Muscle of leg (tissue), 3 donors: ENCODE measurements at regions not wholly inside any gene's neighbourhood (a gene's known extent, or its start where the extent isn't known, plus 50 kb on each side); places are given as distances from the start of the nearest gene placed in this dataset.

Experiments used
- DNase-seq: peaks from one replicate; pipeline ENCODE4 v3.0.0; 2013
- H3K27ac ChIP-seq: one replicate; pipeline ENCODE4 v1.5.1; 2013; ENCODE audit warnings: mild to moderate bottlenecking, low read length, control low read depth
- H3K27me3 ChIP-seq: one replicate; pipeline ENCODE4 v1.6.1; 2013; ENCODE audit warnings: low read length; ENCODE audit not compliant: control insufficient read depth, insufficient read depth
- H3K36me3 ChIP-seq: one replicate; pipeline ENCODE4 v1.6.1; 2013; ENCODE audit warnings: low read length; ENCODE audit not compliant: control insufficient read depth, insufficient read depth
- H3K4me1 ChIP-seq: one replicate; pipeline ENCODE4 v1.6.1; 2013; ENCODE audit warnings: low read length; ENCODE audit not compliant: control insufficient read depth, insufficient read depth
- H3K4me3 ChIP-seq: one replicate; pipeline ENCODE4 v1.5.1; 2013; ENCODE audit warnings: low read length, control low read depth
- H3K9me3 ChIP-seq: replicated peaks from 2 replicates; pipeline ENCODE4 v1.6.1; 2013; ENCODE audit warnings: low read depth, low read length; ENCODE audit not compliant: control insufficient read depth
- WGBS: methylation state at CpG from one replicate; pipeline ENCODE4 v1.1.5; 2013; ENCODE audit warnings: missing lambda C conversion rate; ENCODE audit not compliant: insufficient coverage; 5-methylcytosine and 5-hydroxymethylcytosine counted together

DNA sequence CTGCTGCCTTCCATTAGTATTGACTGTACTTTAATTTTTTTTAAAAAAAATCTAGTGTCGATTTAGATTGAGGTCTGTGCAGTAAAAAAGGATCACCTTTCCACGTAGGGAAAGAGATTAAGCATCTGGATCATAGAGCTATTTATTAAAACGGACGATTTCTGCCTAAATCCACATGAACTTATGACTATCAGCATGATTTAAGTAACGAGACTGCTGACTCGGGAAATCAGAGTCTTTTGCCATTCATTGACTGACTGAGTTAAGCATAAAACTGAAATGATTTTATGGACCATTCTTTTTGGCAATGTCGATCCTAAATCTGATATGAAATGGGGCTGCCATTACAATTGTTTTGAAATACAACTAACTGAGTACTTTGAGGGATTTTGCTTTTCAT is 261.7 kb downstream of the SAMD5 start:
- WGBS, result 51% methylated on average over 2 of the region's 7 CpGs

DNA sequence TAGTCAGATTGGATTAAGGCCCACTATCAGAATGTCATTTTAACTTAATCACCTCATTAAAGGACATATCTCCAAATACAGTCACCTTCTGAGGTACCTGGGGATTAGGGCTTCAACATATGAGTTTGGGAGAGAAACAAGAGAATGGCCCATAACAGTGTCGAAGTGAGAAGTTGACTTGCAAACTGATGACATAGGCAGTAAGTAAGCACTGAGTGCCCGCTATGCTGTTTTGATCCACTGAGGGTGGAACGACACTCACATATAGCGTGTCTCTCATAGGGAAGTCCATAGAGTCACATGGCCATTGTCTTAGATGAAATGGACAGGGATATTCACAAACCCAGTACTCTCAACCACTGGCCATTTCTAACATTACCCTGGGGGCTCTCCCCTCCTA is 264.2 kb downstream of the SAMD5 start:
- H3K36me3 ChIP-seq, result no peaks in the 10 kb centered on the region
- no peaks in the 10 kb centered on the region for H3K9me3 ChIP-seq
- no peak overlapping the region for H3K27ac ChIP-seq
- H3K4me1 ChIP-seq, result no peaks in the 10 kb centered on the region
- H3K4me3 ChIP-seq, result no peak overlapping the region
- DNase-seq, result no peak
- 94% methylated on average over 2 of the region's 4 CpGs for WGBS
- no peaks in the 10 kb centered on the region for H3K27me3 ChIP-seq

More for the DNA sequence above, 261.7 kb downstream of the SAMD5 start:
- Histone ChIP-seq H3K4me3 (no peak overlapping the region), H3K27ac (no peak overlapping the region), H3K4me1 (no peaks in the 10 kb centered on the region), H3K9me3 (no peaks in the 10 kb centered on the region), H3K27me3 (no peaks in the 10 kb centered on the region), H3K36me3 (no peaks in the 10 kb centered on the region)
- no peak for DNase-seq

DNA sequence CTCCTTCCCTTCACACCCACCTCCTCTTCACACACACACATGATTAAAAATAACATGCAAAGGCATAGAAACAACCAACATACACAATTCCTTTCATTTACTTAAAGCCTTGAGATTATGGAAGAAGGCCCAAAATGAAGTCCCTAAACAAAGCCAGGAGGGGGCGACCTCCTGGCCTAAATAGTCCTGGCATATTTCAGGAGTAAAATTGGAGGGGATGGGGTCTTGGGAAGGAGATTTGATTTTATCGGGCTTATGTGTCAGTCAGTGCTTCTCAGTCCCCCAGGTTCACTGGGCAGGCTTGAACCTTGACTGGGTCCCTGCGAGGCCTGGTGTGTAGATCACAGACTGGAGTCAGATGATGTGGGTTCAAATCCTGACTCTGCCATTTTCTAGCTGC is 266.4 kb downstream of the SAMD5 start:
- Histone ChIP-seq H3K36me3 (no peaks in the 10 kb centered on the region), H3K27me3 (no peaks in the 10 kb centered on the region), H3K27ac (no peak overlapping the region), H3K4me3 (no peak overlapping the region), H3K9me3 (no peaks in the 10 kb centered on the region), H3K4me1 (no peaks in the 10 kb centered on the region)
- no peak for DNase-seq
- WGBS, result 60% methylated on average over 2 of the region's 3 CpGs

DNA sequence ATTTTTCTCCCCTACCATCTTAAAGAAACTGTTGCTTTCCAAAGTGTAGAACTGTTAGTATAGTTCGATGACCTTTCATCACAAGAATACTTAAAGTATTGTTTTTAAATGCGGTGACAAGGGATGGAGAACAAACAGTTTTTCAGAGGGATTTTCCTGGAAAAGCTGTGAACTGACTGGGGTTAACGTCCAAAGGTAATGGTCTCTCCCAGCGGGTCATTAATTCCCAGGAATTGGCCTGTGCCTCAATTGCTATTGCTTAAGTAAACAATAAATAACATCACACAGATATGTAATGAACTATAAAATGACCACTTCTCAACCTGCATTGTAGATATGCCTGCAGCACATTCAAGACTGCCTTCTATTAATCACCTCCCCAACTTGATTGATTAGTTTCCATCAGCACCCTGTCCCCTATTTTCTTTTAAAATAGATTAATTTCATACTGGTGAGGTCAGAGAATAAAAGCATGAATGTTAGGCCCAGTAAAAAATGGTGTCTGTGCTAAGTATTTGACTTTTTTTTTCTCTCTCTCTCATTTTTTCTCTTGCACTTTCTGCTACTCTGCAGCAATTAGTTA is 268.2 kb downstream of the SAMD5 start:
- DNase-seq, result no peak
- H3K4me1 ChIP-seq, result no peaks in the 10 kb centered on the region
- H3K9me3 ChIP-seq, result no peaks in the 10 kb centered on the region
- no peak overlapping the region for H3K27ac ChIP-seq
- H3K27me3 ChIP-seq, result no peaks in the 10 kb centered on the region
- WGBS, result no CpG with 5 or more reads among the region's 4 CpGs
- H3K36me3 ChIP-seq, result no peaks in the 10 kb centered on the region
- H3K4me3 ChIP-seq, result no peak overlapping the region

DNA sequence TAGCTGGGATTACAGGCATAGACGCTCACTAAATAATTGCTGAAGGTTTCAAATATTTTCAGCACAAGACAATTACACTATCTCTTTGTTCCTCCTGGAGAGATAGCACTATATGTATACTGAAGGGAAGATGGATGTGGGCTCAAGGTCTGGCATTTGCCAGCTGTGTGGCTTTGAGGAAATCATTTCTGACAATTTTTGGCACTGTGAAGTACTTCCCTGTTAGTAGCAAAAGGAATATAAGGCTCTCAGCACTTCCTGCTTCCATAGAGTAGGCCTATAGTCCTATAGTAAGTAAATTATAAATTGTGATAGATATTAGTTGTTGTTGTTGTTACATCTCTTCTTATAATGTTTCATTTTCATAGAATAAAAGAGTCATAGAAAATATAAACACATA is 271.1 kb downstream of the SAMD5 start:
- WGBS, result no CpG with 5 or more reads among the region's 1 CpG
- no peaks in the 10 kb centered on the region for H3K9me3 ChIP-seq
- DNase-seq, result no peak
- H3K4me3 ChIP-seq, result no peak overlapping the region
- no peaks in the 10 kb centered on the region for H3K4me1 ChIP-seq
- no peak overlapping the region for H3K27ac ChIP-seq
- H3K27me3 ChIP-seq, result no peaks in the 10 kb centered on the region
- no peaks in the 10 kb centered on the region for H3K36me3 ChIP-seq

DNA sequence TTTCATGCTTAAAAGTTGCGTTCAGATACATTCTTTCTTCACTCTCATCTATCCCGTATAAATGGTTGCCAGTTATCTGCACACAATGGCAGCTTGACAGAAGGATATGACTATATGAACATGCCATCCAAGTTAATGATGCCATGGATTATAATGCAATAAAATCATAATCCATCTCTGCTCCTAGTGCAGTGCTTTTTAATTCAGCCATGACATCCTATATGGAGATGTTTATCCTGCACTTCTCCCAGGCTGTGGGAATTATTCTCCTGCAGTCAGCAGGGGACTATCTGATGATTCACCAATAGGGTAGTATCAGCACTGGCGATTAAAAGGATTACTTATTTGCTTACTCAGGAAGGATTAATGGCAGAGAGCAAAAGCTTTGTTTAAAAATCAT is 273.8 kb downstream of the SAMD5 start:
- Histone ChIP-seq H3K27me3 (no peaks in the 10 kb centered on the region), H3K27ac (no peak overlapping the region), H3K4me1 (no peaks in the 10 kb centered on the region), H3K9me3 (no peaks in the 10 kb centered on the region), H3K4me3 (no peak overlapping the region), H3K36me3 (no peaks in the 10 kb centered on the region)
- WGBS, result 0% methylated on average over 1 of the region's 3 CpGs
- no peak for DNase-seq

DNA sequence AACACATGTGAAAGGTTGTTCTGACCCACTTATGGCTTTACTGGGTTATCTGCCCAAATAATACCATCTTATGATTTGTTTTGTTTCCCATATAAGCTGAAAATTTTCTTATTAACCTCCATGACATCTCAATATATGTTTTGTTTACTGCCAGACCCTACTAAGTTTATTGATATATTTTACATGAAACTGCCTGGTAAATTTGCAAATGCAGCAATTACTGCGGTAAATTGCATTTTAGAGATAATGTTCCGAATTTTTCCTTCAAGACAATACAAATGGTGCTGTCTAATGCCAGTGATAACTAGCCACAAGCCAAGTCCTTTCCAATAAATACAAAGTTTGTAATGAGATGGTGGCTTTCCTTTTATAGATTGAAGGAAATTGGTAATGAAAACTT is 275.9 kb downstream of the SAMD5 start:
- H3K4me3 ChIP-seq, result no peak overlapping the region
- no peaks in the 10 kb centered on the region for H3K9me3 ChIP-seq
- H3K27ac ChIP-seq, result no peak overlapping the region
- H3K36me3 ChIP-seq, result no peaks in the 10 kb centered on the region
- WGBS, result no CpG with 5 or more reads among the region's 2 CpGs
- DNase-seq, result no peak
- no peaks in the 10 kb centered on the region for H3K4me1 ChIP-seq
- no peaks in the 10 kb centered on the region for H3K27me3 ChIP-seq

DNA sequence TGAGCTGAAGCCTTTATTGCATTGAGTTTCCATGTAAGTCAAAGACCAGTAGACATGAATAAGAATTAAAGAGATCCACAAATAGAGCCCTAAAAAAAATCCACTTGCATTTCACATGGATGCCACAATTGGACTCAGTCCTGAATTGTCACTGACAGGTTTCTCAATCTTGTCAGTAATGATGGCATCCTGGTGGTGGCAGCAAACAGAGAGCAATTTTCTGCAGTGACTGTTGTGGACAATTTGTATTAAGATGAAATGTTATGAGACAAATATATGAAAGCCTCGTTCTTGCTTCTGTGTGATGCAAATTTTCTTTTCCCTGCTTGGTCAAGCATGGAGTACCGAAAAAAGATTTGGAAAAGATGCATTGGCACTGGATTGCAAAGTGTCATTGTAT is 278.9 kb downstream of the SAMD5 start:
- DNase-seq, result no peak
- WGBS, result 100% methylated on average over 1 of the region's 2 CpGs
- no peak overlapping the region for H3K4me3 ChIP-seq
- H3K36me3 ChIP-seq, result no peaks in the 10 kb centered on the region
- H3K4me1 ChIP-seq, result no peaks in the 10 kb centered on the region
- no peaks in the 10 kb centered on the region for H3K27me3 ChIP-seq
- H3K9me3 ChIP-seq, result peaks cover 2% of the 10 kb centered on the region
- H3K27ac ChIP-seq, result no peak overlapping the region

DNA sequence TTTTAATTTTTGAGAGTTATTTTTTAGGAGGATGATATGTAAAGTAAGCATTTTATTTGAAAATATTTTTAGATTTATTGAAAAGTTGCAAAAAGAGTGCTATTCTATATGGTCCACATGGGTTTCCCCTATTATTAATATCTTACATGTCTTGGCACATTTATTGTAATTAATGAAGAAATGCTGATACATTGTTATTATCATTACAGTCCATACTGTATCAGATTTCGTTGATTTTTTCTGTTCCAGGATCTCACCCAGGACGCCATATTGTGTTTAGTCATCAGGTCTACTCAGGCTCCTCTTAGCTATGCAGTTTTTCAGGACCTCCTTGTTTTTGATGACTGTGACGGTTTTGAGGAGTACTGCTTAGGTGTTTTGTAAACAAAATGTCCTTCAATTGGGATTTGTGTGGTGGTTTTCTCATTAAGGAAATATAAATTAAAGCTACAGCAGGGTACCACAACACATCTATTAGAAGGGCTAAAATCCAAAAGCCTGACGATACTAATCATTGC is 281.0 kb downstream of the SAMD5 start:
- WGBS, result no CpG with 5 or more reads among the region's 4 CpGs
- Histone ChIP-seq H3K4me1 (no peaks in the 10 kb centered on the region), H3K36me3 (no peaks in the 10 kb centered on the region), H3K9me3 (peaks cover 2% of the 10 kb centered on the region), H3K27ac (no peak overlapping the region), H3K4me3 (no peak overlapping the region), H3K27me3 (no peaks in the 10 kb centered on the region)
- no peak for DNase-seq

DNA sequence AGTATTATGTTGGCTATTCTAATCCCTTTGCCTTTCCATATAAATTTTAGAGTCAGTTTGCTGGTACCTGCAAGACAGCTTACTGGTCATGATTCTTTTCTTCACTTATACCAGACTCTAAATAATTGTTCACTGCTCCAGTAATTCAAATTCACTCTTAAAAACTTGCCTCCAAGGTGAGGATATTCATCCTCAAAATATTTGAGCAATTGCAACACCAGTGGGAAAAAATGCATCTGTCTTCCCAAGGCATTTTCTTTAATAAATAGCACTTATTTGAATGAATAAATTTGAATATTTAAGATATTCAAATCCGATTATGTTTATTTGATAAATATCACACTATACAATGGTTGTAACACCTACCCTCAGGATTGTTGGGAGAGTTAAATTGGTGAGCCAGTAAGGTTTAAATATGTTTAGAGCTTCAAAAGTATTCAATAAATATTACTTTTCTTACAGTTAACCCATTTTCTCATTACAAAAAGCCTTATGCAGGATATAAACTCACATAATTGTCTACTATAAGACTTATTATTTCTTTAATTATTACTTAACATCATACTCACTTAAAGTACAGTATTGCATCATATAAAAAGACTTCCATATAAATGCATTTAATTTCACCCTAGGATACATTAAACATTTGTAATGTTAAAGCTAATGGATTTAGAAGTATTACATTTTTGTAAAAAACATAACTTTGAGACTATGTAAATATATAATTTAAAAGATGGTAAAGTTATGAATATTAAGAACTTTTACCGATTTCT is 285.6 kb downstream of the SAMD5 start:
- H3K4me3 ChIP-seq, result no peak overlapping the region
- no peaks in the 10 kb centered on the region for H3K36me3 ChIP-seq
- WGBS, result no CpG with 5 or more reads among the region's 2 CpGs
- DNase-seq, result no peak
- H3K27ac ChIP-seq, result no peak overlapping the region
- H3K9me3 ChIP-seq, result peaks cover 2% of the 10 kb centered on the region
- no peaks in the 10 kb centered on the region for H3K4me1 ChIP-seq
- no peaks in the 10 kb centered on the region for H3K27me3 ChIP-seq
